HUES64 (cell line): ENCODE measurements at regions not wholly inside any gene's neighbourhood (a gene's known extent, or its start where the extent isn't known, plus 50 kb on each side); places are given as distances from the start of the nearest gene placed in this dataset.

ENCODE experiments used
- H3K27ac ChIP-seq: 2 replicates; pipeline ENCODE4 v1.7.0; 2013; ENCODE audit warnings: low read depth, low read length, inconsistent platforms
- H3K27me3 ChIP-seq: 2 replicates; pipeline ENCODE4 v1.6.1; 2013; ENCODE audit warnings: mild to moderate bottlenecking, low read length; ENCODE audit not compliant: insufficient read depth
- H3K36me3 ChIP-seq: 2 replicates; pipeline ENCODE4 v1.6.1; 2013; ENCODE audit warnings: mild to moderate bottlenecking, low read length; ENCODE audit not compliant: insufficient read depth
- H3K4me1 ChIP-seq: 2 replicates; pipeline ENCODE4 v1.6.1; 2013; ENCODE audit warnings: mild to moderate bottlenecking, low read length, moderate library complexity; ENCODE audit not compliant: insufficient read depth
- H3K4me3 ChIP-seq: 2 replicates; pipeline ENCODE4 v1.5.1; 2013; ENCODE audit warnings: mild to moderate bottlenecking, low read length, moderate library complexity
- H3K9ac ChIP-seq: 2 replicates; pipeline ENCODE4 v1.6.1; 2013; ENCODE audit warnings: mild to moderate bottlenecking, low read depth, low read length
- H3K9me3 ChIP-seq: 2 replicates; pipeline ENCODE4 v1.6.1; 2013; ENCODE audit warnings: low read depth, low read length; ENCODE audit not compliant: insufficient read depth
- WGBS: fragments of 150-250, 120-280 bp; methylation state at CpG from one replicate; pipeline ENCODE4 v1.1.7; 2013; ENCODE audit warnings: missing lambda C conversion rate; 5-methylcytosine and 5-hydroxymethylcytosine counted together

DNA sequence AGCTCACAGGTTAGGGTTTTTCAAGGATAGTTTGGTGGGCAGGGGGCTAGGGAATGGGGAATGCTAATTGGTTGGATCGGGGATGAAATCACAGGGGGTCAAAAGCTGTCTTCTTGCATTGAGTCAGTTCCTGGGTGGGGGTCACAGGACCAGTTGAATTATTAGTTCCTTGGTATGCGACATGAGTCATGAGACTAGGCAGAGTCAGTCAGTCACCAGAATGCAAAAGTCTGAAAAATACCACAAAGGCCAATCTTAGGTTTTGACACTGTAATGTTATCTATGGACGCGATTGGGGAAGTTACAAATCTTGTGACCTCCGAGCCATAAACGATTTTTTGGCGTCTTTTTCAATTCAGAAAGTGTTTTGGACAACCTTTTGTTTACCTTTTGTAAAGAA is 101.2 kb downstream of the ZNF519 start:
- no peak overlapping the region for H3K9ac ChIP-seq
- no peaks in the 10 kb centered on the region for H3K36me3 ChIP-seq
- no peaks in the 10 kb centered on the region for H3K9me3 ChIP-seq
- H3K27me3 ChIP-seq = no peaks in the 10 kb centered on the region
- no peak overlapping the region for H3K27ac ChIP-seq
- 96% methylated on average over 7 of the region's 7 CpGs for WGBS
- peaks cover 11% of the 10 kb centered on the region for H3K4me1 ChIP-seq
- H3K4me3 ChIP-seq = no peak overlapping the region

DNA sequence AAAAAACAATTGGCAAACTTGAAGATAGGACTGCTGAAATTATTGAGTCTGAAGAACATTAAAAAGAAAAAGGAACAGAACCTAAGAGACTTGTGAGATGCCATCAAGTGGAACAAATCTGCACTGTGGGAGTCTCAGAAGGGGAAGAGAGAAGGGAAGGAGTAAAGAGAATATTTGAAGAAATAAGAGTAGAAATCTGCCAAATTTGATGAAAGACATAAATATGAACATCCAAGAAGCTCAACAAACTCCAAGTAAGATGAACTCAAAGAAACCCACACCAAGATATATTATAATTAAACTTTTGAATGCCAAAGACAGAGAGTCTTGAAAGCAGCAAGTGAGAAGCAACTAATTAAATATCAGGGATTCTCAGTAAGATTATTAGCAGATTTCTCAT is 102.7 kb downstream of the ZNF519 start:
- no peaks in the 10 kb centered on the region for H3K36me3 ChIP-seq
- no peaks in the 10 kb centered on the region for H3K27me3 ChIP-seq
- peaks cover 25% of the 10 kb centered on the region for H3K4me1 ChIP-seq
- H3K9ac ChIP-seq = no peak overlapping the region
- no peak overlapping the region for H3K27ac ChIP-seq
- no peak overlapping the region for H3K4me3 ChIP-seq
- no peaks in the 10 kb centered on the region for H3K9me3 ChIP-seq

GRCh38 chr18:14026199-14026598 is 106.0 kb downstream of the ZNF519 start:
- 29% methylated on average over 4 of the region's 4 CpGs for WGBS
- no peaks in the 10 kb centered on the region for H3K9me3 ChIP-seq
- H3K27me3 ChIP-seq = no peaks in the 10 kb centered on the region
- no peak overlapping the region for H3K9ac ChIP-seq
- H3K4me3 ChIP-seq = peak overlapping the region; percentile 22; the same call in 1 of the 2 replicates
- peak overlapping the region; percentile 82; the same call in 1 of the 2 replicates for H3K27ac ChIP-seq
- peaks cover 30% of the 10 kb centered on the region for H3K4me1 ChIP-seq
- H3K36me3 ChIP-seq = no peaks in the 10 kb centered on the region

DNA sequence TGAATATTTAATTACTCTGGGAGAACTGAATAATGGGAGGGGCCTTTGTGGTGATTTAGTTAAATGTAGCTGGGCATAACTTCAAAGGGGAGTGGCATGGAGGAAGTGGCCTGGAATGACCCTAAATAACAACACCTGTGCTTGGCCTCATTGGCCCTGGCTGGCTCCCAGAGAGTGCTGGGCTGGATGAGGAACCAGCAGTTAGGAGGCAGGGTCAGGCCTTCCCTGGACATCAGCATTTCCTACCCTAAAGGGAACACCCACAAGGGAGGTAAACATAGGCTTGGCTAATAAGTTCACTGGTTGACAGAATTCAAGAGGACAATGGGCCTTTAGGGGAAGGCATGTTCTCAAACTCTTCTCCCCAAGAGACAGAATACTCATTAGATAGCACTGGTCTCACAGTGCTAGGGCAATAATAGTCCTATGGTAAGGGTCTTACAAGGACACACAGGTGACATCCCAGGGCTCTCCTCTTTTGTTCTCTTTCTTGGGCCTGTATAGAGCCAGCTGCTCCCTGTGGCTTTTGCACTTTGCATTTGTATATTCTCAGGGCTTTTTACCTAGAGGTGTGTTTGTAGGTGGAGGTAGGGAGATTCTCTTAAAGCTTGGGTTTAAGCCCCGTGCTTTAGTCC is 106.8 kb downstream of the ZNF519 start:
- H3K27ac ChIP-seq = peak overlapping the region; percentile 88; the same call in 1 of the 2 replicates
- no peaks in the 10 kb centered on the region for H3K36me3 ChIP-seq
- H3K4me1 ChIP-seq = peaks cover 30% of the 10 kb centered on the region
- H3K9ac ChIP-seq = no peak overlapping the region
- no peaks in the 10 kb centered on the region for H3K27me3 ChIP-seq
- WGBS = 7% methylated on average over 1 of the region's 1 CpG
- H3K4me3 ChIP-seq = no peak overlapping the region
- H3K9me3 ChIP-seq = no peaks in the 10 kb centered on the region

GRCh38 chr18:14015416-14015815 is 100.1 kb upstream of the MC2R start:
- Histone ChIP-seq H3K27ac (no peak overlapping the region), H3K36me3 (no peaks in the 10 kb centered on the region), H3K9ac (no peak overlapping the region), H3K4me1 (no peaks in the 10 kb centered on the region), H3K4me3 (no peak overlapping the region), H3K27me3 (no peaks in the 10 kb centered on the region), H3K9me3 (peaks cover 12% of the 10 kb centered on the region)
- whole genome bisulfite sequencing = 75% methylated on average over 1 of the region's 1 CpG

- no peaks in the 10 kb centered on the region for H3K27me3 ChIP-seq
- no peaks in the 10 kb centered on the region for H3K4me1 ChIP-seq
- no peaks in the 10 kb centered on the region for H3K36me3 ChIP-seq
- no peak overlapping the region for H3K9ac ChIP-seq
- H3K27ac ChIP-seq = no peak overlapping the region
- no peak overlapping the region for H3K4me3 ChIP-seq
- peaks cover 13% of the 10 kb centered on the region for H3K9me3 ChIP-seq
- WGBS = 85% methylated on average over 1 of the region's 1 CpG
These were observed 99.1 kb upstream of the MC2R start for GRCh38 chr18:14014456-14014855.

- no peak overlapping the region for H3K27ac ChIP-seq
- no peaks in the 10 kb centered on the region for H3K36me3 ChIP-seq
- 90% methylated on average over 7 of the region's 7 CpGs for WGBS
- no peak overlapping the region for H3K9ac ChIP-seq
- H3K4me3 ChIP-seq = no peak overlapping the region
- H3K27me3 ChIP-seq = no peaks in the 10 kb centered on the region
- 0 out of 2 replicates have a peak, but pooled peaks cover 4% of the 10 kb centered on the region for H3K9me3 ChIP-seq
- H3K4me1 ChIP-seq = no peaks in the 10 kb centered on the region
These were observed 85.5 kb upstream of the MC2R start for GRCh38 chr18:14000884-14001283.

GRCh38 chr18:13999231-13999630 is 83.9 kb upstream of the MC2R start:
- WGBS = 93% methylated on average over 5 of the region's 5 CpGs
- Histone ChIP-seq H3K4me1 (no peaks in the 10 kb centered on the region), H3K36me3 (no peaks in the 10 kb centered on the region), H3K27ac (no peak overlapping the region), H3K27me3 (no peaks in the 10 kb centered on the region), H3K9me3 (0 out of 2 replicates have a peak, but pooled peaks cover 4% of the 10 kb centered on the region), H3K9ac (no peak overlapping the region), H3K4me3 (no peak overlapping the region)

DNA sequence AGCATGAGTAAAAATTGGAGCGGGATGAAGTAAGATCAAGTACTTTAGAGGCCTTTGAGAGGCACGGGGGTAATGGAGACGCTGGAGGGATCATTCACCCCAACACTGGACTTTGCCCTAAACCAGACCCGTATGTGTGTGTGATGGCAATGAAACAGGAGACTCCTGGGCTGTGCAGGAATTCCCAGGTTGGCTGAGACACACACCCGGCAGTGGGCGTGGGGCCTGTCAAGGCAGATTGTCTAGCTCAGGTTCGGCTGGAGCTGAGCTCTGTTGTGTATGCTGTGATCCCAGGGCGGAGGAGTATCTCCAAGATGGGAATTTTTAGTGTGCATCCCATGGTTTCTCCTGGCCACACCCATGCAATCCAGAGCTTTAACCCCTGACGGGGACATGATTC is 83.2 kb upstream of the MC2R start:
- H3K27ac ChIP-seq = no peak overlapping the region
- H3K4me3 ChIP-seq = no peak overlapping the region
- no peak overlapping the region for H3K9ac ChIP-seq
- H3K9me3 ChIP-seq = 0 out of 2 replicates have a peak, but pooled peaks cover 4% of the 10 kb centered on the region
- 85% methylated on average over 9 of the region's 9 CpGs for WGBS
- no peaks in the 10 kb centered on the region for H3K4me1 ChIP-seq
- H3K27me3 ChIP-seq = no peaks in the 10 kb centered on the region
- H3K36me3 ChIP-seq = no peaks in the 10 kb centered on the region

DNA sequence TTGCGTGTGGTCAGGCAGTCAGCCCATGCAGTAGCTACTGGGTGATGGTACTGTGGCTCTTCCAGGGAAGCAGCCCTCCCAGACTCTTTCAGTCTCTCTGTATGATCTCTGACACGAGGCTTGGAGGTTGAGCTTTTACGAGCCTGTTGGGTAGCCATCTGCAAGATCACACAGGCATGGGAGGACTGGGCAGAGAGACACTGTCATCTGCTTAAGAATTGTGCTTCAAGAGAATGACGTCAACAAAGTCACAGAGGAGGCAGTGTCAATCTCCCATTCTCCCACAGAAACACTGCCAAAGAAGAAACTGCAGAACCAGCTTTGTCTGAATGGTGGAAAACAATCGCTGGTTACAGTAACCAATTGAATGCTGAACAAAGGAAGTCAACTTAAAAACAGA is 78.4 kb upstream of the MC2R start:
- no peak overlapping the region for H3K9ac ChIP-seq
- H3K27me3 ChIP-seq = no peaks in the 10 kb centered on the region
- H3K36me3 ChIP-seq = no peaks in the 10 kb centered on the region
- WGBS = 88% methylated on average over 5 of the region's 5 CpGs
- H3K4me3 ChIP-seq = no peak overlapping the region
- H3K4me1 ChIP-seq = peaks cover 14% of the 10 kb centered on the region
- H3K9me3 ChIP-seq = no peaks in the 10 kb centered on the region
- H3K27ac ChIP-seq = no peak overlapping the region

DNA sequence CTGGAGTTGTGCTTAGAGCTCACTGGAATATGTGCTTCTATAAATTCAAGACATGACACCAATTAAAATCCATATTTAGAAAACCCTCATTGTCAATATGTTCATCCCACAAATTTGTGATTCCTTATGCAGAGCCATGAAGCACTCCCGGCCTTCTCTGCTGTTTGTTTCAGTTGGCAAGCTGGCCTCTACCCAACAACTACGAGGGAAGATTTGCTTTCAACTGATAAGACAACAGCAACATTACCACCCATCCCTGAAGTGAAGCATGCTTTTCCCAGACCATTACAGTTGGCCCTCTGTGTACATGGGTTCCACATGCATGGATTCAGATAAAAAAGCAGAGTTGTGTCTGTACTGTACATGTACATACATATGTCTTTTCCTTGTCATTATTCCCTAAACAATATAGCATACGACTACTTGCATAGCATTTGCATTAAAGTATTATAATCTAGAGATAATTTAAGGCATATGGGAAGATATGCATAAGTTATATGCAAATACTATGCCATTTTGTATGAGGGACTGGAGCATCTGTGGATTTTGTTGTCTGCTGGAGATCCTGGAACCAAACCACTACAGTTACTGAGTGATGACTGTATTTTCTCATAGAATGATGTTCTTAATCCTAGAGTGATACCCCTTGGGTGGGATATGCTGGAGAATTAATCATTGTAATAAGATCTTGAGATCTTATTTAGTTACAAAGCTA is 77.6 kb upstream of the MC2R start:
- H3K9ac ChIP-seq = no peak overlapping the region
- H3K4me3 ChIP-seq = no peak overlapping the region
- no peaks in the 10 kb centered on the region for H3K27me3 ChIP-seq
- 89% methylated on average over 2 of the region's 3 CpGs for WGBS
- peaks cover 21% of the 10 kb centered on the region for H3K4me1 ChIP-seq
- no peak overlapping the region for H3K27ac ChIP-seq
- H3K9me3 ChIP-seq = no peaks in the 10 kb centered on the region
- no peaks in the 10 kb centered on the region for H3K36me3 ChIP-seq
